NCI-H82 treated with DMSO at 0.1 percent for 48 hours (cell line): ENCODE measurements at regions not wholly inside any gene's neighbourhood (a gene's known extent, or its start where the extent isn't known, plus 50 kb on each side); places are given as distances from the start of the nearest gene placed in this dataset.

Source experiments
- DNase-seq: peaks from one replicate; lab custom pipeline; 2025; ENCODE audit not compliant: unreplicated experiment; lab: John Stamatoyannopoulos, UW

DNA sequence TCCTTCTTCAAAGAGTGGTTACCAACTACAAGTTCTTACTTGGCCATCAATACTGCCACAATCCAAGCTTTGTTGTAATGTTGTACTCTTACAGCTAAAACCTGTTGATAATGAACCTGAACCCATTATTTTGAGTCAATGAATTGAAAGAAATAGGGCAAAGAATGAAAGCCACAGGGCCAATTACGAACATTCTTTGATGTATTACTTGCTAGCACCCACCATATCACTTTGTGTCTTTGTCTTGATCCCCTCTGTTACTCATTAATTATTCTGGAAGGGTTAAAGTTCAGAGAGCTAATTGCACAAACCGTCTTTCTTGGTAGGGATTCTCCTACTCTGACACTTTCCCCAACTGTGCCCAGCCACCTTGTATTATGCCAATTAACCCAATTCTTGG, 53.2 kb upstream of the TFEC start:
- DNase-seq, result no peak

DNA sequence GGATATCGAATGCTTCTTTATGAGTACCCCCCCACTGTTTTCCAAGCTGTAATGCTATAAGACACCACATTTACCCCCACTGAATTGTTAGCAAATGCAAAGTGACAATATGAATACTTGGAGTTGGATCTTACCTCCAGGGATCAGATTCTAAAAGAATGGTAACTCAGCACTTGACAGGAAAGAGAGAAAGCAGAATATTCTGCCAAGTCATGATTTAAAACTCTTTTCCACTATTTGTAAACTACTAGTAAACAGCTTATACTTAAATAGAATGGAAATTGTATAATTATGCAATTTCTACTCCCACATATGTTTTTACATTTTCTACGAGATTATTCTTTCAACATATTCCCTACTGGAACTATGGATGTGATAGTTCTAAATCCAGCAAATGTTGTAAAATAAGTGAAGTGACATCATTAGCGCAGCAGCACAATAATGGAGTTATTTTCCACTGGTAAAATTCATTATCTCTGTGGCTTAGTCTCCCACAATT, 56.0 kb upstream of the TFEC start:
- DNase-seq, result no peak

DNA sequence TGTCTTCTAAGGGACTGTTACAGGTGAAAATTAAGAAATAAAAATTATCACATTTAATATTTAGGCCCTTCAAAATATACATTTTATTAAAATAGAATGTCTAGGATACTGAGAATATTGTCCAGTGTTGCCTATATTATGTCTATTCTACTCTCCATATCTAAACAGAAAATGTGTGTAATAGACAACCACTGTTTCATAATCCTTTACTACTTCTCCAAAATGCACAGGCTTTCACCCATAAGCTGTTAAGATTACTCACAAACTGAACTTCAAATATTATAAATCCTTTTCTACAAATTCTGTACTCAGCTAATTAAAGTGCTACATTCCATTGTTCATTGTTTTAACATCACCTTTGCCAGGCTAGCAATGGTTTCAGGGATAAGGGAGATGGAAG, 56.7 kb upstream of the TFEC start:
- no peak for DNase-seq

DNA sequence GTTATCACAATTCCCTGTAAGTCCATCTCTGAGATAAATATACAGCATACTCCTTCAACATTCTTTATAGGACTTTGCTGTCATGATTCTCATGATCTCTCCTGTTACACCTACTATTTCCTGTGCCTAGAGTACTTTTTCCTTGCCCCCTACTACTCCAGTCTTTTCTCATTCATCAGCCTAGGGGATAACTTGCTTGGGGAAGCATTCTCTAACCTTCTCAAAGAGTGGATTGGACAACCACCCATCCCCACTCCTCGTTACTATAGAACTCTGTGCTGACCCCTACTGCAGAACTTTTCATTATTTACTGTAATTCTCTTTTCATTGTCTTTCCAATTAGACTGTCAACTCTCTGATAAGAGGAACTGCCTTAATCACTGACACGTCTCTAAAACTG, 57.4 kb upstream of the TFEC start:
- DNase-seq, result no peak

DNA sequence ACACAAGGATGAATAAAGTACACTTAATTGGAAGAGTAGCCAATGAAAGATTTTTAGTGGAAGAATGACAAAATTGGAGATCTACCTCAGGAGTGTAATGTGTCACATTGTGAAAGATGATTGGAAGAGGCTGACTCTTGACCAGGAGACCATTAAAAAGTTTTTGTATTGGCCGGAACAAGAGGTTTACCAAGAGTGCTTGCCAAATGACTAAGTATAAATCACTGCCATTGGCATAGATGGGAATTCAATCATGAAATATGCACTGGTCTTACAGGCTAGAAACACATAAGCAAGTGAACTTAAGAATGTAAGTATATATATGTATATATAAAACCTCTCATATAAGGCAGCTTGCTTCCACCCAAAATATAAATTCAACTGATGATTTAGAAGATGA, 58.7 kb upstream of the TFEC start:
- DNase-seq, result no peak

DNA sequence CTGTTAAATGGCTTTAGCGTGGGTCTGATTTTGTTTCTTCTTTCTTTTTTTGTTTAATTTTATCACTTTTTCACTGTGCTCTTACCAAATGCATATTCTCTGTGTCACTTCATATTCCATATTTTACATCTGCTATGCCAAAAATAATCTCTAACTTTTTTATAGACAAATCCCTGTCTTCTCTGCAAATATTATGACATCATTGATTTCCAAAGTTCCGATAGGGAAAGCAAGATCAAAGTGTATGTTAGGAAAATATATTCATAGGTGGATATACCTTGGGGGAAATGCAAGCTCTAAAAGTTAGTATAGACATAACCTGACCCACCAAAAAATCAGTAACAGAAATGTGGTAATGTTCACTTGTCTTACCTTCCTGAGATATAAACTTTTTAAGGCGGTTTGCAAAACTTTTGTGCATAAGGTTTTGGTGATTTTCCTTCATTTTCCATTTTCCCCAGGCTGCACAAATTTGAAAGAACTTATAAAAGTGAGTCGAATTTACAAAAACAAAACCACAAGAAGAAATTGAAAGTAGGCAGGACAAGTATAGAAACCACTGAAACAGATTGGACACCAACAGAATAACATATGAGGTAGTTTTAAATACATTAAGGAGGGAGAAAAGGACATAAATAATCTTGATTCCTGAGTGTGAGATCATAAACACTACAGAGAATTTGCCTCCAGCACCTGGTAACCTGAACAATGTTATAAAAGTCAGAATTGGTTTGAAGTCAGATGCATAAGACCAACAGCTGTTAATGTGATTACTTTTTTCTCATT, 63.1 kb upstream of the TFEC start:
- DNase-seq, result no peak

DNA sequence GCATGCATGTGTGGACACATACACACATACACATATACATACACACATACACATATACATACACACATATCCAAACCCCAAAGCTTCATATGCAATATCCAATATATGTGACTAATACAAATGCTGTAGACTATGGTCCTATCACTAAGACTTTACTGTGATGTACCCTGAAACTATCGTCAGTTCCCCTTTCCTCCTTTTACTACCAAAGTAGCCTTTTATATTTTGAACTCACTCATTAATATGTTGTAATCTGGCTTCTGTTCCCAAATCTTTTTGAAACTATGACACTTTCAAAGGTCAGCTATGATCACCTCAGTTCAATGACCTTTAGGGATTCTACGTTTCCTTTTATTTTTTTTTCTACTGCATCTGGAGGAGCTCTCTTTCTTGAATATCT, 64.8 kb upstream of the TFEC start:
- DNase-seq, result no peak

DNA sequence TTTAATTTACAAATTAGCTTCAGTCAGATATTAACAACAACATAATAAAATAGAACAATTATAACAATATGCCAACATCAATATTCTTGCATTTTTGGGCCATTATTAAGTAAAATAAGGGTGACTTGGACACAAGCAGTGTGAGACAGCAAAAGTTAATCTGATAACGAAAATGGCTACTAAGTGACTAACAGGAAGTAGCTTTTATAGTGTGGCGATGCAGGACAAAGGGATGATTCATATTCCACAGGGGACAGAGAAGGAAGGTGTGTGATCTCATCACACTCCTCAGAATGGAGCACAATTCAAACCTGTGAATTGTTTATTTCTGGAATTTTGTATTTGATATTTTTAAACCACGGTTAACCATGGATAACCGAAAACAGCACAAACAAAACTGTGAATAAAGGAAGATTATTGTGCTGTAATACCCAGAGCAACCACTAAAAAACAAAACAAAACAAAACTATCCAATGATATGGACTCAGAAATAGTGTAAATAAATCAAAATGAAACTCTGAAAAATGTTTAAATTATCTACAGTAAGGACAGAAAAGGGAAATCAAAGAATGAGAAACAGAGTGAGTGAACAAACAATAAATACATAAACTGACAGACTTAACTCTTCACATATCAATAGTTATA, 66.9 kb upstream of the TFEC start:
- DNase-seq, result no peak

DNA sequence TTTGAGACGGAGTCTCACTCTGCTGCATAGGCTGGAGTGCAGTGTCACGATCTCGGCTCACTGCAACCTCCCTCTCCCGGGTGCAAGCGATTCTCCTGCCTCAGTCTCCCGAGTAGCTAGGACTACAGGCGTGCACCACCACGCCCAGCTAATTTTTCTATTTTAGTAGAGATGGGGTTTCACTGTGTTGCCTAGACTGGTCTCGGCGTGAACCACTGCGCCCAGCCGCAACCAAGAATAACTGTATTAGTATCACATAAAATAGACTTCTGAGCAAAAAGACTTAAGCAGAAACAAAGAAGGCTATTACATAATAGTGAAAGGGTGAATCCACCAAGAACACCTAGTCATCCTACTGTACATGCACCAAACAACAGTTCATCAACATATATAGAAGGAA, 67.6 kb upstream of the TFEC start:
- DNase-seq, result no peak

DNA sequence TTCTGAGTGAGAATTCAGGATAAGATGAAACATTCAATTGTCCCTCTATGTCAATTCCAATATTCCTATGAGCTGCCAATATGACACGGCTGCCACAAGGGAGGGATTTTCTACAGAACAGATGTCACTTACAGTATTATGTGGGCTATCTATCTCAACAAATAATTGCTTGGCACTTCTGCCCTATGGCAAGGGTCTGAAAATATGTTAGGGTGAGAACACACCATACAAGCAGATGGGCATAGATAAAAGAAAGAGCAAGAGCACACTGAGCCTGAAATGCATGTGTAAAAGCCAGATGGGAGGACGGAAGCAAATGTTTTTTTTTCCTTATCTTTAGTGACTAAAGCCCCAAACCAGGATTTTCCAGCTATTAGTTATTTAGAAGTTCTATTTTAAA, 70.1 kb upstream of the TFEC start:
- DNase-seq, result no peak

DNA sequence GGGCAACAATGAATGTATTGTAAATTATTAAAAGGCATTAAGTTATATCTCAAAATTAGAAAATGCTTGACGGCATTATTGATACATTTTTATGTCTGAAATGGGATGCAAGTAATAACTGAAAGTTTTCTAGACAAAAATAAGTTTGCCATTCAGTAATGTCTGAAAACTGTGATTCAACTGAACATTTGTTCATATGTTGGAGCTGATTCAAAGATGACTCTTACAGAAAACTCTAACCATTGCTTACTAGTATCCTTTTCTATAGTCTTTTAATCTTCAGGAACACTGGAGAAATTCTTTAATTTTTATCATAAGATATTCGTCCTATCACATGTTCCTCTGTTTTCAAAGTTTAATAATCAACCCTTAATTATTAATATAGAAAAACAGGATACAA, 71.1 kb upstream of the TFEC start:
- no peak for DNase-seq

DNA sequence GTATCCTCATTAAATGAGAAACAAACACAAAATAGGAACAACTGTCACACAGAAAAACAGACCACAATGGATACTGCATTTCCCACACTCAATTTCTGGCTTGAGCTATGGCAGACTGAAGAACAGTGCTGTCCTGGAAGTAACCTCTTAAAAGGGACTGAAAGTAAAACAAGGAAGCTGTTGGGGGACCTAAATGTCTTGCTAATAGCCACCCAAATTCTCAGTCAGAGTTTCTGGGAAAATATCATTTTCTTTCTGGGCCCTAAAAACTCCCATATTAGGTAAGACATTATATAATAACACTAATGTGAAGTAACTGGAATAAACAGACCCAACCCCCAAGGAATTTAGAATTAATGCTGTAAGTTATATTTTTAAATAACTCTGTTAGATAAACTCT, 80.9 kb upstream of the TFEC start:
- no peak for DNase-seq

DNA sequence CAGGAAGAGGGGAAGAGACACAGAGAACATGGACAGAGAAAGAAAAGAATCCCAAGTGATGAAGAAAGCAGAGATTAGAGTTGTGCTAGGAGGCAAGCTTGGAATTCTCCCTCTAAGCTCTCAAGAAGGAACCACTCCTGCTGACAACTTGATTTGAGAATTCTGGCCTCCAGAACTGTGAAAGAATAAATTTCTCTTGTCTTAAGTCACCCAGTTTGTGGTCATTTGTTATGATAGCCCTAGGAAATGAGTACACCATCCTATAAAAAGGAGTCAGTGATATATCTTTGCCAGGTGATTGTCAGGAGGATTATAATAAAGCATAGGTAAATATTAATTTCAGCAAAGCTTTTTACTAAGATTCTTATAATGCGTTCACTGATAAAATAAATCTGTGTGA, 82.7 kb upstream of the TFEC start:
- DNase-seq, result no peak

DNA sequence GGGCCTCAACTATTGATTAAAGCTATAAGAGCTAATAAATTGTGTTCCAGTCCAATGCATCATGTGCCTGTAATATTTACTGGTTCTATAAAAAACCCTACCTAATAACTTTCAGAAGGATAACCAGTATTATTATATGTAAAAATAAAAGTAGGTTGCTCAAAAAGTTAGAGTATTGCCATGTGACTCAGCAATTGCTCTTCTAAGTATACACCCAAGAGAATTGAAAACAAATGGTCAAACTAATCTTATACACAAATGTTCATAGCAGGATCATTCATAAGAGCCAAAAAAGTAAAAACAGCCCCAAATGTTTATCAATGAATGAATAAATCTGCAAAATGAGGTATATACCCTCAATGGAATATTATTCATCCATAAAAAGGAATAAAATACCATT, 89.5 kb upstream of the TES start:
- DNase-seq, result no peak

DNA sequence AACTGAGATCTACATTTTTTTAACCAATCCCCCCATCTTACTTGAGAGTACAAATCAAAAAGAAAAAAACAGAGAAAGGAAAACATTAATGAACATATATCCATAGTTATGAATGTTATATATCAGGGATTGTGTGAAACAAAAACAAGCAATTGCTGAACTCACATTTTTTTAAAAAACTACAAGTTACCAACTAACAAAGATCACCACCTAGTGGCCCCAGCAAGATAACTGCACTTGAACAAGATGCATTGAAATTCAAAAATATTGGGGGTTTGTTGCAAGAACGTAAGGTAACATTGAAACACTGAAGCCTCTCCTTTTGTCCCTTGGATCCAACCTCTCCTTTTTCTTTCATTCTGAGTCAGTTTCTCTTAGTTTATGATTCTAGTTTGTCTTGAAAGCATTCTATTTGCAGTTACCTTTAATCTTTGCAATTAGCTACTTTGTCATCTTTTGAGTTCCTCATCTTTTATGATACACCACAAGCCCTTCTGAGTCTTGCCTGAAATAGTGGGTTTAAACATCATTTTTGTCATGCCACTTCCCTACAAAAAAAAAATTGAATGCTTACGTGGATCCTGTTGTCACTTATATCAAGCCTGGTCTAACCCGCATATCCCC, 87.3 kb upstream of the TES start:
- DNase-seq, result no peak

DNA sequence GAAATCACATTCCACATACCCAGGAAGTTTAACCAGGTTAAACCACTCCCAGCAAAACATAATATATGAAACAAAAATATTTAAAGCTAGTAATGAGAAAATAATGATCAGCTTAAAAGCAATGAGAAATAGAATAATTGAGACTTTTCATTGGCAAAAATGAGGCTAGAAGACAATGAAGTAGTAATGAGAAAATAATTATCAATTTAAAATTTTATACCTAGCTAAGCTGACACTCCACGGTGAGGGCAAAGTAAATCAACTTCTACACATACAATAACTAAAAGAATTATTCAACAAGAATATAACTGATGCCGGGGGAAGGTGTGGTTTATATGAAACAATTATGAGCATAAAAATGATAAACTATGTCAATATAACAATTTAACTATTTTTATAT, 82.2 kb upstream of the TES start:
- DNase-seq, result no peak

DNA sequence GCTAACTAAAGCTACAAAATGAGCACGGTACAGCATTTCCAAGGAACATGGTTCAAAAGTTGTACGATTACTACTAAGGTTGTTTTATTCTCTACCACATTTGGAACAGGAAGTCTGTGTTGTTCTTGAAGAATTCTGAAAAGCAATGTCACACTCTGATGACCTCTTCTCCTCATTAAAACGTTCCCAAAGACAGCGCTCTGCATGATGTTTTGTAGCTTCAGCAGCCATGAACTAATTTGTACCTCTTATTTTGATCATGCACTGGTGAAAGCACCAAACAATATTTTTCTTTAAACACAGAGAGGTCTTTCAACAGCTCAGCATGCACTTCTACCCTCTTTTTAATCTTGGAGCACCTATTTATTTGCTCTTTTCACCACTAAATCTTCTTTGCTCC, 75.0 kb upstream of the TES start:
- no peak for DNase-seq

DNA sequence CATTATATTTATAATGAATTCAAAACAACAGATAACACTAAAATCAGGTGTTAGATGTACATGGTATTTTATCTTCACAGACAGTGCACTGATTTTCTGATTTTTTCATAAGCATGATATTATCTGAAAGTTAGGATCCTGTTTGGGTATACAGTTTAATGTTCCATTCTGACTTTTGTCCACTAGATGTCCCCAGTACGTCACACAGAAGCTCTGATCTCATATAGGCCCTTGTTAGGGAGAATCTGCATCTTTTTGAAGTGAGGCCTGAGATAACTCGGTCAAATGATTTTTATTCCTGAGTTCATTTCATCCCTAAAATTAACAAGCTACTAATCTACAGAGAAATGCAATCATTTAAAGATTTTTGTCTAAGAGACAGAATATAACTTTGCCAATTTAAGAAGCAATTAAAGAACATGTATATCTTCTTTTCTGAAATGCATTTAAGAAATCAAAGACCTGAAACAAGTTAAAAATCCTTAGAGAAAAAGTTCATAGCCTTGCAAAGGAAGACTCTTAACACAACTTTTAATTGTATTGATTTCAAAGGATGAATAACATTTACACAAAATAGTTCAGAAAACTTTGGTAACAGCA, 72.0 kb upstream of the TES start:
- DNase-seq, result peak; percentile 8

DNA sequence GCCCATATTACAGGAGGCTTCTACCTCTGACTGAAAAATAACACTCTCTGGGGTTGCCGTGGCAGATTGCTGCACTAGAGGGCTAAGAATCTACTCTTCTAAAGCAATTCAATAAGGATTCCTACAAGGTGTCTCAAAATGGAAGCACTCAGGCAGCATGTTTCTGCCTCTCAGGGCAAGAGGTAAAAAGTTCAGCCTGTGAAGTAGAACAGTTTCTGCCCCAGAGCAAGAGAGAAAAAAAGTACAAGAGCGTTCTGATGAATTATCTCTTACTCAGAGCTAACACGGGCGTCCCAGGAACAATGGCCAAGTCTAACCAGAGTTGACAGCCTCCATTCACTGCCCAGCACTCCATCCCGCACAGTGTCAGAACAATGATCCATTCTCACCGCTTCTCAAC, 71.3 kb upstream of the TES start:
- DNase-seq, result no peak

DNA sequence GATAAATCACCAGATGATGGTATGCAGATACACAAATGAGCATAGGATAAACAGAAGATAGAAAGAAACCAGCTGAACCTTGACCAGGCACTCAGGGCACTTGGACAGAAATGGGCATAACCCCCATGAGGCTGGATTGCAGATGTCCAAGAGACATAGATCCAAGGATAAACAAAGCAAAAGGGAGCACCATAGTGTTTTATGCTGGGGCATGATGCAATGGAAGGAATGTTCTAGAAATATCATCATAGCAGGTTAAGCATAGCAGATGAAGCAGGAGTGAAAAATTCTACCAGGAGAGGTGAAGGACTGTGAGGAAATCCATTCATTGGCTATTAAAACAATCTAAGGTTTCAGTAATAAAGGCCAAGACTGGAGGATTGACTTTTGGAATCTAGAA, 70.5 kb upstream of the TES start:
- DNase-seq, result no peak

DNA sequence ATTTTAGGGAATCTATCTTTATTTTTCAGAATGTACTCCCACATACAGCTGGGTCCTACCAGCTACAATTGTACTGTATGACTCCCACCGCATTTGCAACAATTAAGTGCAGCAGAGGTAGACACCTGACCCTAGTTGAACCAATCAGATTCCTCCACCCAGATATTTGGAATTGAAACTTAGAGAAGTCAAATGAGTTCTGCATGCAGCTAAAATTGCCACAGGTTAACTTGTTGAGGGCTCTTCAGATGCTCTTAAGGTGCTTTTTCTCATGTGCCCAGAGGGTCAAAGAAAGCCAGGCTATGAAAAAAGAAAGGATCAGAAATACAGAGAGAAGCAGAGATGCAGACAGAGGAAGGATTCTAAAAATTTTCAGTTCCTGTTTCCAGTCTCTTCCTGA, 68.0 kb upstream of the TES start:
- no peak for DNase-seq

DNA sequence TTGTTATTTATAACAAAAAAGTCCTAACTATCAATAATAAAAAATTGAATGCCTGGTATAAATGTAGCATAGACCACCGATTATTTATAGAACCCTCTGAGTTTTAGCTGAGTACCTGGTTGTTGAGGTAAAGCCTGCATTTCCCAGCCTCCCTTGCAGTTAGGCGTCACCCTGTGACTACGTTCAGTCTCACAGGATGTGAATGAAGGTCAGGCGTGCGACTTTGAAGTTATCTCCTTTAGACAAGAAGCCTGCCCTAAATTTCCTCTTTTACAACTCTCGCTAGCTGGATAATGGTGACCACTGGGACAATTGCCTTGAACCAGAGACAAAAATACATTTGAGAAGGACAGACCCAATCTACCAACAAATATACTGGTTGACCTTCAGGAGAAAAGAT, 67.5 kb upstream of the TES start:
- DNase-seq, result no peak
